GM23338 (cell line): ENCODE measurements at regions not wholly inside any gene's neighbourhood (a gene's known extent, or its start where the extent isn't known, plus 50 kb on each side); places are given as distances from the start of the nearest gene placed in this dataset.

Source experiments
- ATAC-seq: fragments of 200-7000 bp; cut with Tn5 transposase; 3 replicates; pipeline ENCODE4 v1.9.1; 2020
- DNase-seq: peaks from one replicate; pipeline ENCODE4 v3.0.0-alpha.2; 2015; ENCODE audit warnings: low spot score
- H2AFZ ChIP-seq: fragments of 200-600 bp; sonication (generic); 2 replicates; pipeline ENCODE4 v1.8.0; 2016; ENCODE audit warnings: antibody characterized with exemption, mild to moderate bottlenecking, moderate library complexity
- H3F3A ChIP-seq: fragments of 200-600 bp; sonication (generic); replicated peaks from 2 replicates; pipeline ENCODE4 v1.8.0; 2017; ENCODE audit warnings: antibody characterized with exemption, mixed run types, low read depth
- H3K27ac ChIP-seq: fragments of 200-600 bp; sonication (generic); 2 replicates; pipeline ENCODE4 v1.6.1; 2016; ENCODE audit warnings: low read depth
- H3K27me3 ChIP-seq: fragments of 200-600 bp; sonication (generic); 2 replicates; pipeline ENCODE4 v1.8.0; 2016; ENCODE audit warnings: mild to moderate bottlenecking, mixed run types, moderate library complexity; ENCODE audit not compliant: insufficient read depth
- H3K36me3 ChIP-seq: fragments of 200-600 bp; sonication (generic); 2 replicates; pipeline ENCODE4 v1.8.0; 2016; ENCODE audit warnings: mild to moderate bottlenecking; ENCODE audit not compliant: insufficient read depth
- H3K4me1 ChIP-seq: fragments of 200-600 bp; sonication (generic); 2 replicates; pipeline ENCODE4 v1.8.0; 2016; ENCODE audit warnings: mild to moderate bottlenecking, moderate library complexity; ENCODE audit not compliant: insufficient read depth
- H3K4me2 ChIP-seq: fragments of 200-600 bp; sonication (generic); 2 replicates; pipeline ENCODE4 v1.7.1; 2017; ENCODE audit warnings: mixed run types
- H3K4me3 ChIP-seq: fragments of 200-600 bp; sonication (generic); 2 replicates; pipeline ENCODE4 v1.6.1; 2016; ENCODE audit warnings: mixed run types
- H3K79me2 ChIP-seq: fragments of 200-600 bp; sonication (generic); replicated peaks from 2 replicates; pipeline ENCODE4 v1.8.0; 2017; ENCODE audit warnings: mild to moderate bottlenecking; ENCODE audit not compliant: insufficient read depth
- H3K9me2 ChIP-seq: fragments of 200-600 bp; sonication (generic); 2 replicates; pipeline ENCODE4 v1.8.0; 2017; ENCODE audit not compliant: insufficient read depth
- H4K20me1 ChIP-seq: fragments of 200-600 bp; sonication (generic); replicated peaks from 2 replicates; pipeline ENCODE4 v1.8.0; 2017; ENCODE audit warnings: mild to moderate bottlenecking; ENCODE audit not compliant: insufficient read depth
- H3K27ac Mint-ChIP-seq: 2 replicates; pipeline ENCODE4 v1.8.0; 2020; ENCODE audit warnings: inconsistent platforms, mild to moderate bottlenecking, moderate library complexity, mixed read lengths
- H3K27me3 Mint-ChIP-seq: 3 replicates; pipeline ENCODE4 v1.8.0; 2022; ENCODE audit warnings: low read depth, mild to moderate bottlenecking, moderate library complexity, mixed read lengths, inconsistent platforms; ENCODE audit not compliant: insufficient read depth, poor library complexity
- H3K36me3 Mint-ChIP-seq: 3 replicates; pipeline ENCODE4 v1.8.0; 2021; ENCODE audit warnings: low read depth, mild to moderate bottlenecking, inconsistent platforms, moderate library complexity, mixed read lengths
- H3K4me1 Mint-ChIP-seq: 3 replicates; pipeline ENCODE4 v1.8.0; 2020; ENCODE audit warnings: mild to moderate bottlenecking, inconsistent platforms, mixed read lengths
- H3K4me3 Mint-ChIP-seq: 3 replicates; pipeline ENCODE4 v1.8.0; 2021; ENCODE audit warnings: moderate library complexity, mild to moderate bottlenecking, inconsistent platforms, mixed read lengths
- H3K9me3 Mint-ChIP-seq: 3 replicates; pipeline ENCODE4 v1.8.0; 2020; ENCODE audit warnings: moderate library complexity, mild to moderate bottlenecking, inconsistent platforms, mixed read lengths
- CREB1 ChIP-seq: fragments of 250-450 bp; sonication (Bioruptor Pico); IDR thresholded peaks from 2 replicates; pipeline ENCODE4 v1.5.0; 2020; ENCODE audit warnings: low read depth, mild to moderate bottlenecking, moderate library complexity
- CTCF ChIP-seq, 2 experiments: fragments of 200-600 bp in 1 of 2; sonication (generic) in 1 of 2; conservative IDR thresholded peaks; 2 replicates each; pipeline versions ENCODE4 v1.5.1 to v1.6.1; 2016 to 2017; ENCODE audit warnings: antibody characterized with exemption in 2 of 2, low read depth in 2 of 2, mild to moderate bottlenecking in 2 of 2, moderate library complexity in 1 of 2
- ETS1 ChIP-seq: IDR thresholded peaks from 2 replicates; pipeline ENCODE4 v1.6.1; 2016; ENCODE audit warnings: antibody characterized with exemption
- EZH2 ChIP-seq: fragments of 200-600 bp; sonication (generic); IDR thresholded peaks from one replicate; pipeline ENCODE4 v1.8.0; 2017; ENCODE audit warnings: antibody characterized with exemption, mild to moderate bottlenecking, low read depth; ENCODE audit not compliant: unreplicated experiment
- EZH2phosphoT487 ChIP-seq: fragments of 200-600 bp; sonication (generic); IDR thresholded peaks from one replicate; pipeline ENCODE4 v1.8.1; 2018; ENCODE audit warnings: antibody characterized with exemption; ENCODE audit not compliant: unreplicated experiment
- JUNB ChIP-seq: IDR thresholded peaks from one replicate; pipeline ENCODE4 v1.6.1; 2016; ENCODE audit warnings: antibody characterized with exemption; ENCODE audit not compliant: unreplicated experiment
- NANOG ChIP-seq: IDR thresholded peaks from 2 replicates; pipeline ENCODE4 v1.6.1; 2016; ENCODE audit warnings: antibody characterized with exemption, borderline replicate concordance
- POLR2AphosphoS5 ChIP-seq: IDR thresholded peaks from 2 replicates; pipeline ENCODE4 v1.6.1; 2016; ENCODE audit warnings: antibody characterized with exemption, low read depth
- REST ChIP-seq: IDR thresholded peaks from one replicate; pipeline ENCODE4 v1.6.1; 2018; ENCODE audit warnings: antibody characterized with exemption; ENCODE audit not compliant: unreplicated experiment
- STAT1 ChIP-seq: IDR thresholded peaks from one replicate; pipeline ENCODE4 v1.6.1; 2016; ENCODE audit warnings: antibody characterized with exemption; ENCODE audit not compliant: unreplicated experiment
- ZNF114 ChIP-seq: fragments of 250-450 bp; sonication (Bioruptor Pico); IDR thresholded peaks from 2 replicates; pipeline ENCODE4 v1.5.0; 2020; ENCODE audit warnings: mild to moderate bottlenecking, moderate library complexity
- ZNF331 ChIP-seq: fragments of 250-450 bp; sonication (Bioruptor Pico); IDR thresholded peaks from 2 replicates; pipeline ENCODE4 v1.5.0; 2020; ENCODE audit warnings: low read depth, mild to moderate bottlenecking, moderate library complexity
- ZNF462 ChIP-seq: fragments of 250-450 bp; sonication (Bioruptor Pico); IDR thresholded peaks from 2 replicates; pipeline ENCODE4 v1.5.0; 2020; ENCODE audit warnings: mild to moderate bottlenecking, moderate library complexity

GRCh38 chr7:36792421-36792820 is 68.1 kb upstream of the AOAH start:
- H3K27me3 ChIP-seq = no peaks in the 10 kb centered on the region
- H3K79me2 ChIP-seq = no peaks in the 10 kb centered on the region
- no peak for DNase-seq
- no peaks in the 10 kb centered on the region for H3K4me1 ChIP-seq
- peaks cover 4% of the 10 kb centered on the region; the same call in 2 of the 3 replicates for H3K4me1 Mint-ChIP-seq
- no peaks in the 10 kb centered on the region for H3K36me3 Mint-ChIP-seq
- no peak overlapping the region for H3K27ac ChIP-seq
- H3K27me3 Mint-ChIP-seq = peaks cover 2% of the 10 kb centered on the region
- no peak overlapping the region for H3K4me2 ChIP-seq
- H3K27ac Mint-ChIP-seq = no peak overlapping the region
- H3K4me3 Mint-ChIP-seq = no peak overlapping the region
- no peak overlapping the region for H2AFZ ChIP-seq
- H4K20me1 ChIP-seq = no peaks in the 10 kb centered on the region
- peaks cover 9% of the 10 kb centered on the region; the same call in 1 of the 2 replicates for H3K9me2 ChIP-seq
- H3K9me3 Mint-ChIP-seq = no peaks in the 10 kb centered on the region
- TF ChIP-seq EZH2 (no peak), ZNF462 (CRISPR knock-in tag) (no peak), NANOG (no peak), POLR2AphosphoS5 (no peak), REST (no peak), STAT1 (no peak), JUNB (no peak), CREB1 (CRISPR knock-in tag) (no peak), ETS1 (no peak), CTCF (conservative IDR thresholded peaks at IDR 0.05; ENCODE audit: low read depth in 2 of 2) (no peak), ZNF114 (CRISPR knock-in tag) (no peak), ZNF331 (CRISPR knock-in tag) (no peak), EZH2phosphoT487 (no peak)
- no peaks in the 10 kb centered on the region for H3K36me3 ChIP-seq
- no peaks in the 10 kb centered on the region for H3F3A ChIP-seq
- no peak overlapping the region for H3K4me3 ChIP-seq
- no peak for ATAC-seq
